Esophagus squamous epithelium (tissue), 4 donors: ENCODE measurements at regions not wholly inside any gene's neighbourhood (a gene's known extent, or its start where the extent isn't known, plus 50 kb on each side); places are given as distances from the start of the nearest gene placed in this dataset.

Experiments
- CTCF ChIP-seq, 6 experiments: fragments of 450-650 bp in 4 of 6; fragments of 200-600 bp in 2 of 6; sonication (generic) in 2 of 6; IDR thresholded peaks; one replicate each; pipeline ENCODE4 v1.5.1; 2016 to 2019; ENCODE audit warnings: antibody characterized with exemption in 6 of 6, mild to moderate bottlenecking in 4 of 6, moderate library complexity in 4 of 6
- POLR2A ChIP-seq, 4 donors: fragments of 450-650 bp; IDR thresholded peaks; one replicate each; pipeline ENCODE4 v1.6.1; 2017; ENCODE audit warnings: antibody characterized with exemption in 4 of 4, mild to moderate bottlenecking in 4 of 4, moderate library complexity in 3 of 4

DNA sequence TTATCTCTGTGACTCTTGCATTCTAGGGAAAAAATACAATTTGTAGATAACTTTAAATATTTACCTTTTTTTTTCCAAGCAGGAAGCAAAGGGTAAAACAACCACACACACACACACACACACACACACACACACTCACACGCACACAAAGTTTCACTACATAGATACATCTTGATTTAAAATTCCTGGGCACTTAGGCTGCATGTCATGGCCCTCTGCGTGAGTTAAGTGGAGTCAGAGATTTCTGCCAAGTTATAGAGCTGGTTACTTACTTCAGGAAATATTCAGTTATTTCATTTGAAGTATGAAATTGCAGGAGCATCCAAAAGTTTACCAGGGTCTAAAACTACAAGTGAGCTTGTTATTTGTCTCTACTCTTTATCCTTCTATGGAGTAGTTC is 612.0 kb downstream of the IRS1 start:
- TF ChIP-seq CTCF (IDR thresholded peaks at IDR 0.05) (no peak), POLR2A (IDR thresholded peaks at IDR 0.05) (no peak)
